ENCODE measurements at regions not wholly inside any gene's neighbourhood (a gene's known extent, or its start where the extent isn't known, plus 50 kb on each side); places are given as distances from the start of the nearest gene placed in this dataset.

DNA sequence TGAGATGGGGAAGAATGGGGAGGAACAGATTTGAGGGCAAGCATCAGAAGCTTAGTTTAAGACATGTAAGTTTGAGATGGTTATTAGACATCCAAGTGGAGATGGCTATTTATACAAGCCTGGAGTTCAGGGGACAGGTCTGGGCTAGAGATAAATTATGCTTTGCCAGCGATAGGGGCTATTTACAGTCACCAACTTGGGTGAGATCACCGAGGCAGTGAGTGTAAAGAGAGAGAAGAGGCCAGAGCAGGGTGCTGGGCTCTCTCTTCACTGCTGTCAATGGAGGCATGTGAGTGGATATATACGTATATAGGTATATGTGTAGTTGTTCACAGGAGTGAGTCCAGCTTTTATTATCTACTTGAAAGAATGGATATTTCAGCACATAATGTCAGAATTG lies 81.0 kb downstream of the QPCT start:
- no peak for DNase-seq (ENCODE audit: low spot score)

DNA sequence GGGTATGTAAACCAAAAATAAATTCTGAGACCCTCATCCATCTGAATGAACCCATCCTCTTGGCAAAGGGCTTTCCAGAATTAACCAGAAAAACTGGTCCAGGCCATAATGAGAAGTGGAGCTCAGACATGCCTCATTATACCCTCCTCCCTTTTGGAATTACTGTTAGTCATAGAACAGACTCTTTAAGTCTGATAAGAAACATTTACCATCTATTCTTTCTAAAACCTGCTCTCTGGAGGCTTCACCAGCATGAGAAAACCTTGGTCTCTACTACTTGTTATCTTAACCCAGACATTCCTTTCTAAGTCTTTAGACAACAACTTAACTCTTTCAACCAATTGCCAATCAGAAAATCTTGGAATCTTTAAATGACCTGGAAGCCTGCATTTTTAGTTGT lies 82.8 kb downstream of the QPCT start:
- DNase-seq (ENCODE audit: low spot score), result no peak

DNA sequence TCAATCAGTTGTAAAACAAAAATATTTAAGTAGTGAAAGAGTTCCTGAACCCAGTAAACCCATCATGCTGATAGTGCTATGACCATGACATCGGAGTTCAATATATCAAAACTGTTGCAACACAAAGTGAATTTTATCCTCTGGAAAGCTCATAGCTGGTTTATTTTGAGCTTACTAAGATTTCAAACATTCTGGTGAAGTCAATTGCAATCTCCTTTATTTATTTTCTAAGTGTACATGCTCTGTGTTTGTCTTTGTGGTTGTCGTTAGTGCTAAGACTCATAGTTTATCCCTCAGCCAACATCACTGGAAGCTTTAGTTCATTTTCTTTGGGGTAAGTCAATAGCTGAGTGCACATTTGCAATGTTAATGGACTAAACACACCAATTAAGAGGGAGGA lies 91.9 kb downstream of the QPCT start:
- peak; percentile 29 for DNase-seq (ENCODE audit: low spot score)

DNA sequence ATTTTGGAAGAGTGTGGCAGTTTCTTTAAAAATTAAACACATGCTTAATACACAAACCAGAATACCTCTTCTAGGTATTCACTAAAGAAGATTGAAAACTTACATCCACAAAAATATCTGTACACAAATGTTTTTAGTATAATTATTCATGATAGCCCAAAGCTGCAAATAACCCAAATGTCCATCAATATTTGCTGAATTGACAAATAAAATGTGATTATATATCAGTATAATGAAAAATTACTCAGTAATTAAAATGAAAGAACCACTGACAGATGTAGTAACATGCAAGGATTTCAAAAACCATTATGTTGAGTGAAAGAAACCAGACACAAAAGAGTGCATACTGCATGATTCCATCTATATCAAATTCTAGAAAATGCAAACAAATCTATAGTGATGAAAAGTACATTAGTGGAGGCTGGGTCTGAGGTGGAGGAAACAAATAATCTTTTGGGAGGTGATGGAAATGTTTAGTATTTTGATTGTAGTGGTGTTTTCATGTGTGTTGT lies 94.8 kb downstream of the QPCT start:
- DNase-seq (ENCODE audit: low spot score), result no peak

- DNase-seq (ENCODE audit: low spot score), result no peak
Measured at GRCh38 chr2:37441055-37441454, 96.6 kb downstream of the QPCT start.

- DNase-seq (ENCODE audit: low spot score), result no peak
Measured at GRCh38 chr2:37443082-37443481, 98.7 kb downstream of the QPCT start.

DNA sequence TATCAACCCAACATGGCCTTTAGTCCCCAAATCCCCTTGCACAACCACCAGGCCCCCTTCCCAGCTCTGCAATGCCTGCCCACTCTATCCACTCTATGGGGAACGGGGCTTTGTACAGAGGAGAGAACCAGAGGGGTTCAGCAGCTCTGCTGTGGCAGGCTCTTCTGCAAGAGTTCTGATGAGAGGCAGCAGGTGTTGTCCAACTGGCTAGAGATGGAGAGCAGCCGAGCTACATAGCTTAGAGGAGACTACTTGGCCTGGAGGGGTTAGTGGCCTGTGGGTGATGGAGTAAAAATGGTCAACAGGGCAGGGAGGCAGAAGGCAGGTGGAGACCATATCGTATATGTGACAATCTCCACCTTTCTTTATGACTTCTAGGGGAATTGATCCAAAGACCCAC lies 103.0 kb downstream of the QPCT start:
- no peak for DNase-seq (ENCODE audit: low spot score)

DNA sequence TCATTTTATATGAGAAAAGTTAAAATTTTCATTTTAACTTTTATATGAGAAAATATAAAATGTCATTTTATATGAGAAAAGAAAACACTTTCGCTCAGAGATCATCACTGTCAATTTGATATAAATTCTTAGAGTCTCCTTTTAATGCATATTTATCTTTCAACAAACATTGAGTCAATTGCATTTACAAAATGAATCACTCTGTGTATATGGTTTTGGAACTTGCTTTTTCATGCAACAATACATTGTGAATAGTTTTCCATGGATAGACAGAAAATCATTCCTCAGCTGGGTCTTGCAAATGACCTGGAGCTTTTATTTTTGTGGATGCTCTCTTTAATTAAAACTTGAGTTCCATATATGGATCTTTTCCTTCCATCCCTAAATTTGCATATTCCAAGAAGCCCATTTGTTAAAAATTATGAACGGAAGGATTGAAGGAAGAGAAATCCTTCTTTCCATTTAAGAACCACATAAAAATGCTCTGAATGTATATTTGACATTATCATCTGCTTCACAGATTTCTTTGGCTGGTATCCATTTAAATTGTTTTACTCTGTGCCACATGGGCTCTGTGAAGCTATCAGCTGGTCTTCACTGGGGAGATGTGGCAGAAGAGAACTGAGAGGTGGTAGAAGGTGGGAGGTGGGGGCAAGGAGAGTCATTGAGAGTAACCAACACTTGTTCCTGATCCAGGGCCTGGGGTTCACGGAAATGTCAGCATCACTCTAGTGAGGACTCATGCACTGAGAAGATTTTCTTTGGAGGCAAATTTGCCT lies 104.1 kb downstream of the QPCT start:
- DNase-seq (ENCODE audit: low spot score), result no peak

GRCh38 chr2:37449761-37450296 lies 105.4 kb downstream of the QPCT start:
- no peak for DNase-seq (ENCODE audit: low spot score)

GRCh38 chr2:37453027-37453426 lies 108.6 kb downstream of the QPCT start:
- no peak for DNase-seq (ENCODE audit: low spot score)

GRCh38 chr2:37454851-37455762 lies 110.7 kb downstream of the QPCT start:
- peak; percentile 18 for DNase-seq (ENCODE audit: low spot score)

- DNase-seq (ENCODE audit: low spot score), result no peak
Measured at GRCh38 chr2:37456479-37456878, 112.0 kb downstream of the QPCT start.

- peak; percentile 39 for DNase-seq (ENCODE audit: low spot score)
Measured at GRCh38 chr2:37457401-37457901, 113.0 kb downstream of the QPCT start.

GRCh38 chr2:37458133-37458532 lies 113.7 kb downstream of the QPCT start:
- no peak for DNase-seq (ENCODE audit: low spot score)

- DNase-seq (ENCODE audit: low spot score), result peak; percentile 35
Measured at GRCh38 chr2:37459095-37459981, 114.9 kb downstream of the QPCT start.

DNA sequence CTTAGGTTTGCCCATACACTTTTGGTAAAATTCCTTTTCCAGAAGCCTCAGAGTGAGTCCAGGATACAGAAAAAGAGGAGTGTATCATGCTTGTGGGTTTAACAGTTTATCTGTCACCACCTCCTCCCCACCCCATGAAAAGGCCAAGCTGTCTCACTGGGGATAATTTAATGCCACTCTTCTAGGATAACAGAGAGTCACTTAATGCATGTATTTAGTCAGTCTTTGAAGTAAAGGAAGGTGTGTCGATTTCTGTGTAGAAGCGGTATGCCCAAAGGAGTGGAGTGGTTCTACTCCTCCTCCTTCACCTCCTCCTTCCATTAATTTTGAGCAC lies 116.4 kb downstream of the QPCT start:
- peak; percentile 7 for DNase-seq (ENCODE audit: low spot score)

GRCh38 chr2:37464067-37464466 lies 119.6 kb downstream of the QPCT start:
- DNase-seq (ENCODE audit: low spot score), result no peak

- no peak for DNase-seq (ENCODE audit: low spot score)
Measured at GRCh38 chr2:37466533-37467222, 122.2 kb downstream of the QPCT start.

- DNase-seq (ENCODE audit: low spot score), result no peak
Measured at GRCh38 chr2:37468170-37468569, 123.7 kb downstream of the QPCT start.

DNA sequence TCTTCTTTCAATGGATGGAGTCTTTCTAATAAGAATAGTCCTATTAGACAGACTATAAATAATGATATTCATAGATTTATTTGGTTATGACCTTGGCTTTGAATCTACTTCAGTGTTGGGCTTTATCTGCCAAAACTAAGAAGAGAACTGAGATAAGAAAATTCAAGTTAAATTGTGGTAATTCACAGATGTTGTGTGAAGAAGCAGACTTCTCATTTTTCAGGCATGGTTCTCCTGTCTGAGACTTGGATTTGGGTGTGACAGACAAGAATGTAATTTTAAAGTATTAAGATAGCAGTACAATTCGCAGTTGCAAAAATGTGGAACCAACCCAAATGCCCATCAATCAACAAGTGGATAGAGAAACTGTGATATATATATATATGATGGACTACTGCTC lies 124.7 kb downstream of the QPCT start:
- DNase-seq (ENCODE audit: low spot score), result no peak

DNA sequence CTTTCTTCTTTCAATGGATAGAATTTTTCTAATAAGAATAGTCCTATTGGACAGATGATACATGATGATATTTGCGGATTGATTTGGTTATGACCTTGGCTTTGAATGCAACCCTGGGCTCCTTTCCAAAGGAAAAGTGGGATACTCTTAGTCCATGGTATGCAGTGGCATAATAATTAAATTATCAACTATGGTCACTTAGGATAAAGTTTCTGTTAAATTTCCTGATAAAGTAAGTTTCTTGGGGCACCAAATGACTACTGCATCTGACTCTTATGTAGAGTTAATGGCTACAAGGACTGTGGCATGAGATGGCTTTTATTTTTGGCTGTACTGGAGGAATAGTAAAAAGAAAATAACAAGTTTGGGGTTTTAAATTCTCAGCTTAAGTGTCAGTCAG lies 126.7 kb downstream of the QPCT start:
- no peak for DNase-seq (ENCODE audit: low spot score)

Measured in AG08395 (cell line).